ENCODE measurements at regions not wholly inside any gene's neighbourhood (a gene's known extent, or its start where the extent isn't known, plus 50 kb on each side); places are given as distances from the start of the nearest gene placed in this dataset.

DNA sequence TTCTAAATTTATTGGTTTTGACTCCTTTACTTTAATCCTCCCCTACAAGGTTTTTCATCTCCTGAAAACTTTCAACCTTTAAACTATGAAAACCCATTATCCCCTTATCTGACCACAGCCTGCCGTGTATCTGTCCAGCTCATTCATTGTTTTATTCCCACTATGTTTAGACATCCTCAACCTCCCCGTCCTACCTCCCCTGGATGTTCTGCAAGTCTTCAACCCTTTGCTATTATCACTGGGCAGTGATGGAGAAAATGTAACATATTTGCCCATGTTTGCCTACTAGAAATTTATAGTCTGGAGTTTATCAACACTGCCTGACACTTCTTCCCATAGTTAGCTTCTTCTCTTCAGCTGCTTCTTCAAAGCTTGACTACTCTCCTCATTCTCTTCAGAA is 483.4 kb downstream of the PRKD1 start:
- H2BK120ac ChIP-seq (replicated peaks; ENCODE audit: low read depth, low read length): no peak overlapping the region
- H3K27ac ChIP-seq (ENCODE audit: low read depth, low read length): no peak overlapping the region
- H3K36me3 ChIP-seq (ENCODE audit: control insufficient read depth in 2 of 4, insufficient read depth in 4 of 4, low read length in 3 of 4): no peaks in the 10 kb centered on the region
- no peak overlapping the region for H2AFZ ChIP-seq (ENCODE audit: low read length)
- no peaks in the 10 kb centered on the region for H3K27me3 ChIP-seq (replicated peaks in 1 of 4; ENCODE audit: control insufficient read depth in 3 of 4, extremely low read depth in 1 of 4, insufficient read depth in 3 of 4, low read length in 3 of 4)
- 100% methylated on average over 2 of the region's 2 CpGs; no CpG with 5 or more reads in 1 of the 2 experiments for WGBS, 2 experiments (ENCODE audit: extremely low coverage in 1 of 2, insufficient coverage in 1 of 2, insufficient read length in 1 of 2, insufficient replicate concordance in 2 of 2, low coverage in 1 of 2, low lambda C conversion rate in 2 of 2, missing lambda C conversion rate in 1 of 2)
- POLR2A ChIA-PET (ENCODE audit: partially characterized antibody): no interaction called here
- H2AK5ac ChIP-seq (ENCODE audit: low read depth, low read length): no peak overlapping the region
- H4K20me1 ChIP-seq (replicated peaks in 1 of 2; ENCODE audit: control insufficient read depth in 1 of 2, insufficient read depth in 2 of 2, low read length in 2 of 2): no peaks in the 10 kb centered on the region
- no peak overlapping the region for H4K5ac ChIP-seq (ENCODE audit: insufficient read length, low read depth, low read length)
- no peak overlapping the region for H2BK15ac ChIP-seq (ENCODE audit: low read length)
- DNase-seq (ENCODE audit: low read depth in 1 of 2, low spot score in 2 of 2) (no peak), FAIRE-seq (no peak)
- H3K79me2 ChIP-seq (ENCODE audit: control insufficient read depth in 1 of 2, insufficient read depth in 2 of 2, low read length in 2 of 2): no peaks in the 10 kb centered on the region
- CTCF ChIA-PET (ENCODE audit: partially characterized antibody): no interaction called here
- H3K4me2 ChIP-seq (ENCODE audit: insufficient read depth in 1 of 2, low read depth in 2 of 2, low read length in 2 of 2): no peak overlapping the region
- no peaks in the 10 kb centered on the region for H3K4me1 ChIP-seq (replicated peaks in 1 of 4; ENCODE audit: control insufficient read depth in 3 of 4, insufficient read depth in 4 of 4, low read length in 3 of 4)
- no peaks in the 10 kb centered on the region; a peak in 1 of 4 replicates for H3K9me3 ChIP-seq (ENCODE audit: insufficient read depth in 2 of 2, low read depth in 1 of 2, low read length in 1 of 2)
- no peak overlapping the region for H3K9ac ChIP-seq (replicated peaks in 1 of 4; ENCODE audit: extremely low read depth in 1 of 4, low read depth in 3 of 4, low read length in 3 of 4)
- H3K4me3 ChIP-seq (ENCODE audit: extremely low read depth in 1 of 4, insufficient read depth in 2 of 4, low read depth in 3 of 4, low read length in 4 of 4): no peak overlapping the region
- no peak overlapping the region for H3K14ac ChIP-seq (ENCODE audit: insufficient read length)
- no peak overlapping the region for H2BK12ac ChIP-seq (ENCODE audit: low read depth, low read length)
- H4K91ac ChIP-seq (replicated peaks; ENCODE audit: insufficient read length, low read length): no peak overlapping the region
- H3K56ac ChIP-seq (replicated peaks; ENCODE audit: insufficient read length, low read depth, low read length): no peak overlapping the region
- no peaks in the 10 kb centered on the region for H3K79me1 ChIP-seq (ENCODE audit: low read depth, low read length)
- H3K23me2 ChIP-seq (ENCODE audit: low read depth, low read length): no peaks in the 10 kb centered on the region
- H2BK20ac ChIP-seq (ENCODE audit: low read length): no peak overlapping the region
- no peak overlapping the region for H4K8ac ChIP-seq (ENCODE audit: extremely low read depth, insufficient read depth, low read length)
- no peak overlapping the region for H3K23ac ChIP-seq (ENCODE audit: insufficient read length)
- H3K18ac ChIP-seq (ENCODE audit: extremely low read depth, low read length): no peak overlapping the region
- no peak overlapping the region for H2BK5ac ChIP-seq (ENCODE audit: low read depth, low read length)
- H3K4ac ChIP-seq (replicated peaks; ENCODE audit: insufficient read length, low read depth, low read length): no peak overlapping the region
- no peak for TF ChIP-seq HDAC2 (IDR thresholded peaks at IDR 0.05; ENCODE audit: borderline replicate concordance in 1 of 2, low read depth in 2 of 2, low read length in 2 of 2)
- no peak for TF ChIP-seq NRF1 (IDR thresholded peaks at IDR 0.05; ENCODE audit: low read depth, low read length)
- TF ChIP-seq GTF2F1 (IDR thresholded peaks at IDR 0.05; ENCODE audit: borderline replicate concordance, low read depth, low read length): no peak
- TF ChIP-seq TAF1 (IDR thresholded peaks at IDR 0.05; ENCODE audit: low read depth, low read length): no peak
- TF ChIP-seq RFX5 (IDR thresholded peaks at IDR 0.05; ENCODE audit: borderline replicate concordance, low read depth, low read length): no peak
- no peak for TF ChIP-seq RBBP5 (IDR thresholded peaks at IDR 0.05; ENCODE audit: borderline replicate concordance, low read depth, low read length)
- TF ChIP-seq NANOG (IDR thresholded peaks at IDR 0.05; ENCODE audit: insufficient read depth, low read depth, low read length, poor library complexity, severe bottlenecking): no peak
- TF ChIP-seq MAX (IDR thresholded peaks at IDR 0.05): no peak
- TF ChIP-seq CHD1 (IDR thresholded peaks at IDR 0.05; ENCODE audit: low read depth, low read length): no peak
- TF ChIP-seq TCF12 (IDR thresholded peaks at IDR 0.05; ENCODE audit: low read depth, low read length): no peak
- no peak for TF ChIP-seq POU5F1 (IDR thresholded peaks at IDR 0.05; ENCODE audit: low read depth, low read length)
- TF ChIP-seq JUN (IDR thresholded peaks at IDR 0.05; ENCODE audit: low read depth, low read length): no peak
- TF ChIP-seq FOSL1 (IDR thresholded peaks at IDR 0.05; ENCODE audit: insufficient read depth, low read depth, low read length): no peak
- no peak for TF ChIP-seq HDAC6 (IDR thresholded peaks at IDR 0.05; ENCODE audit: low read depth, low read length)
- TF ChIP-seq TEAD4 (IDR thresholded peaks at IDR 0.05; ENCODE audit: low read depth, low read length): no peak
- TF ChIP-seq SIRT6 (IDR thresholded peaks at IDR 0.05; ENCODE audit: low read length): no peak
